HepG2 (cell line): ENCODE measurements at regions not wholly inside any gene's neighbourhood (a gene's known extent, or its start where the extent isn't known, plus 50 kb on each side); places are given as distances from the start of the nearest gene placed in this dataset.

ENCODE experiments used
- ATAC-seq: fragments of 200-7000 bp; cut with Tn5 transposase; 3 replicates; pipeline ENCODE4 v1.9.1; 2020; ENCODE audit warnings: mild to moderate bottlenecking, moderate library complexity
- BruUV-seq: library from RNA; stranded (reverse); fragments of 400-500 nt; replicated peaks from 2 replicates; lab custom pipeline; 2021; lab: Mats Ljungman, UMichigan
- CTCF ChIA-PET: fragments of 300-600 bp; formaldehyde crosslinking; extraction: SDS; loops from one replicate; lab custom pipeline; 2021; ENCODE audit warnings: low total read pairs, inconsistent platforms, low intra/inter-chr PET ratio; lab: Yijun Ruan, JAX
- POLR2A ChIA-PET: fragments of 350-600 bp; sonication (Branson Sonifier 250); formaldehyde crosslinking; loops from one replicate; lab custom pipeline; 2020; ENCODE audit warnings: antibody characterized with exemption, inconsistent platforms; lab: Yijun Ruan, JAX
- DNase-seq: peaks from one replicate; pipeline ENCODE4 v3.0.0-alpha.2; 2015; ENCODE audit warnings: low spot score
- FAIRE-seq: peaks from 3 replicates; lab custom pipeline; 2011; peaks lifted over from hg19 to GRCh38; lab: Jason Lieb, UNC
- H2AFZ ChIP-seq: one replicate; pipeline ENCODE4 v1.6.1; 2011; ENCODE audit warnings: low read length, inconsistent platforms
- H3K27ac ChIP-seq: fragments of 300-600 bp; 3 replicates; pipeline ENCODE4 v1.8.0; 2011; ENCODE audit warnings: mixed run types, mild to moderate bottlenecking, mixed read lengths, low read length, inconsistent platforms; ENCODE audit not compliant: insufficient read depth; ENCODE audit errors: extremely low read length
- H3K27me3 ChIP-seq, 2 experiments: fragments of 200-600 bp in 1 of 2; 2 replicates in 1 of 2; 3 replicates in 1 of 2; pipeline versions ENCODE4 v1.6.0 to v1.8.0; 2011; ENCODE audit warnings: low read length in 2 of 2, mild to moderate bottlenecking in 2 of 2, moderate library complexity in 2 of 2, inconsistent platforms in 1 of 2; ENCODE audit not compliant: insufficient read depth in 2 of 2, control insufficient read depth in 1 of 2
- H3K36me3 ChIP-seq, 2 experiments: fragments of 200-600 bp in 1 of 2; replicated peaks in 1 of 2; 2 replicates in 1 of 2; 3 replicates in 1 of 2; pipeline versions ENCODE4 v1.5.1 to v1.8.0; 2011; ENCODE audit warnings: low read length in 2 of 2, inconsistent platforms in 1 of 2; ENCODE audit not compliant: insufficient read depth in 2 of 2, control insufficient read depth in 1 of 2
- H3K4me1 ChIP-seq: 2 replicates; pipeline ENCODE4 v1.5.1; 2012; ENCODE audit warnings: low read length, inconsistent platforms; ENCODE audit not compliant: insufficient read depth
- H3K4me2 ChIP-seq: 2 replicates; pipeline ENCODE4 v1.6.0; 2011; ENCODE audit warnings: low read depth, low read length, inconsistent platforms
- H3K4me3 ChIP-seq, 3 experiments: fragments of 200-600 bp in 1 of 3; sonication (generic), shearing (Covaris generic) in 1 of 3; replicated peaks in 1 of 3; 2 replicates each; pipeline ENCODE4 v1.5.1; 2011 to 2016; ENCODE audit warnings: low read length in 3 of 3, inconsistent platforms in 2 of 3, low read depth in 2 of 3, mild to moderate bottlenecking in 2 of 3, control low read depth in 1 of 3, mixed read lengths in 1 of 3; ENCODE audit not compliant: insufficient read depth in 1 of 3
- H3K79me2 ChIP-seq: one replicate; pipeline ENCODE4 v1.6.1; 2011; ENCODE audit warnings: low read length, inconsistent platforms; ENCODE audit not compliant: insufficient read depth
- H3K9ac ChIP-seq: 2 replicates; pipeline ENCODE4 v1.6.0; 2011; ENCODE audit warnings: mild to moderate bottlenecking, low read depth, low read length, inconsistent platforms; ENCODE audit not compliant: insufficient read depth
- H3K9me3 ChIP-seq: 2 replicates; pipeline ENCODE4 v1.5.1; 2012; ENCODE audit warnings: mild to moderate bottlenecking, low read length
- H4K20me1 ChIP-seq: 2 replicates; pipeline ENCODE4 v1.6.0; 2011; ENCODE audit warnings: inconsistent platforms, mild to moderate bottlenecking, low read length, moderate library complexity; ENCODE audit not compliant: insufficient read depth
- ATF7-NPFF ChIP-seq: sonication (generic); formaldehyde crosslinking; IDR thresholded peaks from 2 replicates; pipeline ENCODE4 v1.8.1; 2023; ENCODE audit warnings: mild to moderate bottlenecking, low read depth, missing genetic modification reagents, moderate library complexity
- EZH2 ChIP-seq: conservative IDR thresholded peaks from 2 replicates; pipeline ENCODE4 v1.6.1; 2012; ENCODE audit warnings: mild to moderate bottlenecking, low read depth, low read length, moderate library complexity
- GATAD1 ChIP-seq: IDR thresholded peaks from 2 replicates; pipeline ENCODE4 v1.6.1; 2016; ENCODE audit warnings: missing genetic modification reagents, missing compliant biosample characterization
- GTF3A ChIP-seq: sonication (generic); formaldehyde crosslinking; conservative IDR thresholded peaks from 2 replicates; pipeline ENCODE4 v1.4.0; 2020; ENCODE audit warnings: mild to moderate bottlenecking, missing genetic modification reagents
- GZF1 ChIP-seq: sonication (generic); formaldehyde crosslinking; IDR thresholded peaks from 2 replicates; pipeline ENCODE4 v1.5.1; 2020; ENCODE audit warnings: mild to moderate bottlenecking, missing genetic modification reagents
- RNF2 ChIP-seq: fragments of 450-650 bp; conservative IDR thresholded peaks from 2 replicates; pipeline ENCODE4 v1.6.1; 2016; ENCODE audit warnings: low read depth
- RXRA ChIP-seq: sonication (generic); formaldehyde crosslinking; IDR thresholded peaks from 2 replicates; pipeline ENCODE4 v1.5.1; 2020; ENCODE audit warnings: missing genetic modification reagents
- SAP130 ChIP-seq: IDR thresholded peaks from 2 replicates; pipeline ENCODE4 v1.6.1; 2016; ENCODE audit warnings: low read depth
- SNAI1 ChIP-seq: sonication (generic); formaldehyde crosslinking; IDR thresholded peaks from 2 replicates; pipeline ENCODE4 v1.5.0; 2020; ENCODE audit warnings: mild to moderate bottlenecking, missing genetic modification reagents, borderline replicate concordance
- TCF7 ChIP-seq: sonication (generic); IDR thresholded peaks from 2 replicates; pipeline ENCODE4 v1.6.1; 2016; ENCODE audit warnings: antibody characterized with exemption, low read depth
- TOE1 ChIP-seq: sonication (generic); formaldehyde crosslinking; IDR thresholded peaks from 2 replicates; pipeline ENCODE4 v1.4.0; 2020; ENCODE audit warnings: mild to moderate bottlenecking, missing genetic modification reagents
- ZNF557 ChIP-seq: sonication (generic); formaldehyde crosslinking; IDR thresholded peaks from 2 replicates; pipeline ENCODE4 v1.4.0; 2020; ENCODE audit warnings: missing genetic modification reagents
- ZNF570 ChIP-seq: sonication (generic); formaldehyde crosslinking; IDR thresholded peaks from 2 replicates; pipeline ENCODE4 v1.4.0; 2020; ENCODE audit warnings: mild to moderate bottlenecking, missing genetic modification reagents, borderline replicate concordance
- ZNF616 ChIP-seq: sonication (generic); formaldehyde crosslinking; IDR thresholded peaks from 2 replicates; pipeline ENCODE4 v1.5.0; 2020; ENCODE audit warnings: low read depth, mild to moderate bottlenecking, missing genetic modification reagents
- ZNF720 ChIP-seq: sonication (generic); formaldehyde crosslinking; IDR thresholded peaks from 2 replicates; pipeline ENCODE4 v1.4.0; 2020; ENCODE audit warnings: missing genetic modification reagents
- ZNF878 ChIP-seq: sonication (generic); formaldehyde crosslinking; IDR thresholded peaks from 2 replicates; pipeline ENCODE4 v1.8.1; 2023; ENCODE audit warnings: mild to moderate bottlenecking, missing genetic modification reagents, moderate library complexity
- WGBS: methylation state at CpG from one replicate; pipeline ENCODE4 v1.1.6; 2017; ENCODE audit warnings: low lambda C conversion rate; 5-methylcytosine and 5-hydroxymethylcytosine counted together
- in situ Hi-C: cut with HindIII; loops from 2 replicates; pipeline ENCODE4 v1.10.0; 2017; ENCODE audit warnings: low pct_unique_long_range_greater_than_20kb; ENCODE audit not compliant: extremely low pct_ligation_motif_present
- intact Hi-C: fragments of 100-400 bp; cut with micrococcal nuclease; formaldehyde crosslinking; loops from one replicate; pipeline ENCODE4 v1.10.0; 2022; ENCODE audit not compliant: unreplicated experiment
- TF ChIP-seq, protein P1 (sequence below): sonication (generic); formaldehyde crosslinking; IDR thresholded peaks from 2 replicates; pipeline ENCODE4 v1.5.0; 2020; ENCODE audit warnings: mild to moderate bottlenecking, low read depth, missing genetic modification reagents, borderline replicate concordance
- TF ChIP-seq, protein P2 (sequence below): sonication (generic); formaldehyde crosslinking; IDR thresholded peaks from 2 replicates; pipeline ENCODE4 v1.4.0; 2020; ENCODE audit warnings: low read depth, mild to moderate bottlenecking, missing genetic modification reagents

DNA sequence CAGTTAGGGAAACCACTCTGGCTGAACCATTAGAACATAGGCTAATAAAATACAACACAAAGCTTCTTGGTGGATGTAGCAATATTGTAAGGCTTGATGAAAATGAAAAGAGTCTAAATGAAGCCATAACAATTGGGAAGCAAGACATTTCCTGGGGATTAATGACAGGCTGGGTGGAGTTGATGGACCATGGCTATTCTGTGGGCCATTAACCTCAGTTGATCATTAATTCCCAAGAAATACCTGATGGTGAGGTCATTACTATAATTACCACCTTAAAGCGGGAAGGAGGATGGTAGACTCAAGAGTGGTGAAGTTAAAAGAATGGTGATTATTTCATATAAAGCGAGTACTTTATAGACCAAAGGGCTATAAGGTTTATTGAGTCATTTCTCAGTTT, 455.8 kb upstream of the MAP3K7 start:
- Histone ChIP-seq H3K9ac (no peak overlapping the region), H3K27ac (no peak overlapping the region), H3K36me3 (no peaks in the 10 kb centered on the region), H3K9me3 (no peaks in the 10 kb centered on the region), H3K79me2 (no peaks in the 10 kb centered on the region), H3K4me1 (no peaks in the 10 kb centered on the region), H4K20me1 (no peaks in the 10 kb centered on the region), H3K4me3 (no peak overlapping the region), H3K4me2 (no peak overlapping the region), H2AFZ (no peak overlapping the region), H3K27me3 (no peaks in the 10 kb centered on the region)
- intact Hi-C loops (no loop called here), in situ Hi-C loops (no loop called here)
- ChIA-PET POLR2A (no interaction called here), CTCF (no interaction called here)
- no peak for ATAC-seq
- no peak for FAIRE-seq
- no TSS peak for BruUV-seq
- DNase-seq = no peak
- 0% methylated on average over 2 of the region's 2 CpGs for WGBS
- no peak for TF ChIP-seq ZNF557 (CRISPR knock-in tag)
- TF ChIP-seq GATAD1 (CRISPR knock-in tag) = no peak
- TF ChIP-seq ZNF570 (CRISPR knock-in tag) = no peak
- no peak for TF ChIP-seq RXRA (CRISPR knock-in tag)
- TF ChIP-seq ZNF616 (CRISPR knock-in tag) = no peak
- TF ChIP-seq GTF3A (CRISPR knock-in tag) = no peak
- no peak for TF ChIP-seq GZF1 (CRISPR knock-in tag)
- no peak for TF ChIP-seq ZNF720
- no peak for TF ChIP-seq ZNF878
- TF ChIP-seq ATF7-NPFF = no peak
- TF ChIP-seq TCF7 = no peak
- TF ChIP-seq, protein P1, sequence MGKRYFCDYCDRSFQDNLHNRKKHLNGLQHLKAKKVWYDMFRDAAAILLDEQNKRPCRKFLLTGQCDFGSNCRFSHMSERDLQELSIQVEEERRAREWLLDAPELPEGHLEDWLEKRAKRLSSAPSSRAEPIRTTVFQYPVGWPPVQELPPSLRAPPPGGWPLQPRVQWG (CRISPR knock-in tag) = no peak
- TF ChIP-seq TOE1 = no peak
- TF ChIP-seq EZH2 = no peak
- TF ChIP-seq SNAI1 (CRISPR knock-in tag) = no peak
- TF ChIP-seq, protein P2, sequence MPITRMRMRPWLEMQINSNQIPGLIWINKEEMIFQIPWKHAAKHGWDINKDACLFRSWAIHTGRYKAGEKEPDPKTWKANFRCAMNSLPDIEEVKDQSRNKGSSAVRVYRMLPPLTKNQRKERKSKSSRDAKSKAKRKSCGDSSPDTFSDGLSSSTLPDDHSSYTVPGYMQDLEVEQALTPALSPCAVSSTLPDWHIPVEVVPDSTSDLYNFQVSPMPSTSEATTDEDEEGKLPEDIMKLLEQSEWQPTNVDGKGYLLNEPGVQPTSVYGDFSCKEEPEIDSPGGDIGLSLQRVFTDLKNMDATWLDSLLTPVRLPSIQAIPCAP (CRISPR knock-in tag) = no peak
- no peak for TF ChIP-seq SAP130 (CRISPR knock-in tag)
- TF ChIP-seq RNF2 = no peak
